Thyroid gland (tissue), 4 donors: ENCODE measurements at regions not wholly inside any gene's neighbourhood (a gene's known extent, or its start where the extent isn't known, plus 50 kb on each side); places are given as distances from the start of the nearest gene placed in this dataset.

Source experiments
- DNase-seq, 2 donors: peaks; one replicate each; pipeline ENCODE4 v3.0.0-alpha.2; 2019
- H3K27ac ChIP-seq, 3 donors: fragments of 200-600 bp; sonication (generic); 1 replicate in 2 of 3; 2 replicates in 1 of 3; pipeline ENCODE4 v1.5.1; 2016 to 2019; ENCODE audit warnings: mild to moderate bottlenecking in 1 of 3, moderate library complexity in 1 of 3
- H3K27me3 ChIP-seq: fragments of 200-600 bp; sonication (generic); one replicate; pipeline ENCODE4 v1.5.1; 2019
- H3K36me3 ChIP-seq, 2 donors: fragments of 200-600 bp; sonication (generic); one replicate each; pipeline ENCODE4 v1.5.1; 2016 to 2019
- H3K4me1 ChIP-seq, 2 donors: fragments of 200-600 bp; sonication (generic); one replicate each; pipeline ENCODE4 v1.5.1; 2017 to 2019
- H3K4me3 ChIP-seq, 3 donors: fragments of 200-600 bp; sonication (generic); replicated peaks in 1 of 3; 1 replicate in 2 of 3; 2 replicates in 1 of 3; pipeline ENCODE4 v1.5.1; 2016; ENCODE audit warnings: mild to moderate bottlenecking in 1 of 3
- H3K9me3 ChIP-seq: fragments of 200-600 bp; sonication (generic); one replicate; pipeline ENCODE4 v1.5.1; 2017
- CTCF ChIP-seq, 6 experiments: fragments of 200-600 bp in 3 of 6; fragments of 450-650 bp in 3 of 6; sonication (generic) in 3 of 6; IDR thresholded peaks; one replicate each; pipeline ENCODE4 v1.5.1; 2016 to 2019; ENCODE audit warnings: antibody characterized with exemption in 6 of 6, mild to moderate bottlenecking in 2 of 6, inconsistent platforms in 1 of 6, moderate library complexity in 1 of 6
- POLR2A ChIP-seq, 2 donors: fragments of 450-650 bp; IDR thresholded peaks; one replicate each; pipeline ENCODE4 v1.6.1; 2017; ENCODE audit warnings: antibody characterized with exemption in 2 of 2, mild to moderate bottlenecking in 2 of 2, moderate library complexity in 1 of 2
- WGBS, 2 donors: methylation state at CpG; one replicate each; pipeline ENCODE4 v1.1.5; 2017; 5-methylcytosine and 5-hydroxymethylcytosine counted together
- intact Hi-C: fragments of 100-400 bp; cut with DNase I; formaldehyde crosslinking; loops from one replicate; pipeline ENCODE4 v1.15.1; 2023

- no peaks in the 10 kb centered on the region for H3K27me3 ChIP-seq
- 90 to 94% methylated on average over 1 of the region's 1 CpG for WGBS, 2 donors
Observed at GRCh38 chr3:74282202-74282601, 332.3 kb downstream of the CNTN3 start.

GRCh38 chr3:74281705-74282104, 332.8 kb downstream of the CNTN3 start:
- Histone ChIP-seq H3K27me3 (no peaks in the 10 kb centered on the region), H3K36me3 (no peaks in the 10 kb centered on the region), H3K27ac (no peak overlapping the region), H3K4me3 (no peak overlapping the region), H3K4me1 (no peaks in the 10 kb centered on the region), H3K9me3 (no peaks in the 10 kb centered on the region)
- intact Hi-C loops = no loop called here
- 76 to 78% methylated on average over 1 of the region's 1 CpG for WGBS, 2 donors
- TF ChIP-seq POLR2A (IDR thresholded peaks at IDR 0.05) (no peak), CTCF (IDR thresholded peaks at IDR 0.05) (no peak)
- DNase-seq = no peak

More at GRCh38 chr3:74282202-74282601, 332.3 kb downstream of the CNTN3 start:
- H3K9me3 ChIP-seq = no peaks in the 10 kb centered on the region
- H3K36me3 ChIP-seq = no peaks in the 10 kb centered on the region
- H3K4me1 ChIP-seq = no peaks in the 10 kb centered on the region
- H3K4me3 ChIP-seq = no peak overlapping the region
- H3K27ac ChIP-seq = no peak overlapping the region
- intact Hi-C loops = no loop called here
- no peak for TF ChIP-seq POLR2A (IDR thresholded peaks at IDR 0.05)
- no peak for DNase-seq

- intact Hi-C loops = no loop called here
Observed at GRCh38 chr3:74273555-74274402, 340.7 kb downstream of the CNTN3 start.

GRCh38 chr3:74273091-74273490, 341.4 kb downstream of the CNTN3 start:
- H3K4me3 ChIP-seq = no peak overlapping the region
- H3K36me3 ChIP-seq = no peaks in the 10 kb centered on the region
- H3K4me1 ChIP-seq = no peaks in the 10 kb centered on the region
- H3K27me3 ChIP-seq = no peaks in the 10 kb centered on the region
- DNase-seq = no peak
- intact Hi-C loops = no loop called here
- 54 to 65% methylated on average over 4 of the region's 4 CpGs for WGBS, 2 donors
- TF ChIP-seq CTCF (IDR thresholded peaks at IDR 0.05) (no peak), POLR2A (IDR thresholded peaks at IDR 0.05) (no peak)
- H3K27ac ChIP-seq = no peak overlapping the region
- no peaks in the 10 kb centered on the region for H3K9me3 ChIP-seq

More at GRCh38 chr3:74273555-74274402, 340.7 kb downstream of the CNTN3 start:
- Histone ChIP-seq H3K9me3 (no peaks in the 10 kb centered on the region), H3K4me1 (no peaks in the 10 kb centered on the region), H3K4me3 (no peak overlapping the region), H3K36me3 (no peaks in the 10 kb centered on the region), H3K27me3 (no peaks in the 10 kb centered on the region), H3K27ac (no peak overlapping the region)
- no peak for DNase-seq
- TF ChIP-seq POLR2A (IDR thresholded peaks at IDR 0.05) = no peak
- TF ChIP-seq CTCF (IDR thresholded peaks at IDR 0.05) = no peak
- 84 to 86% methylated on average over 10 to 12 of the region's 12 CpGs for WGBS, 2 donors

- TF ChIP-seq CTCF (IDR thresholded peaks at IDR 0.05) = no peak
- no peak for TF ChIP-seq POLR2A (IDR thresholded peaks at IDR 0.05)
- H3K4me3 ChIP-seq = no peak overlapping the region
- H3K27ac ChIP-seq = no peak overlapping the region
- DNase-seq = no peak
- H3K9me3 ChIP-seq = no peaks in the 10 kb centered on the region
- H3K36me3 ChIP-seq = no peaks in the 10 kb centered on the region
- H3K27me3 ChIP-seq = no peaks in the 10 kb centered on the region
- WGBS, 2 donors = 82 to 90% methylated on average over 4 of the region's 4 CpGs
- no peaks in the 10 kb centered on the region for H3K4me1 ChIP-seq
- intact Hi-C loops = no loop called here
Observed at GRCh38 chr3:74271541-74271940, 342.9 kb downstream of the CNTN3 start.
